DOHH2 (cell line): ENCODE measurements at regions not wholly inside any gene's neighbourhood (a gene's known extent, or its start where the extent isn't known, plus 50 kb on each side); places are given as distances from the start of the nearest gene placed in this dataset.
"Not testable (repeated sequence)": the region's sequence is repeated elsewhere in the genome, so short reads cannot be mapped to it uniquely, and the experiment has no call there.

ENCODE experiments used
- EZH2phosphoT487 ChIP-seq: fragments of 200-600 bp; sonication (generic); IDR thresholded peaks from 2 replicates; pipeline ENCODE4 v1.6.1; 2017; ENCODE audit warnings: borderline replicate concordance, mild to moderate bottlenecking, antibody characterized with exemption, low read length, moderate library complexity, mixed read lengths
- TF ChIP-seq, protein P1 (sequence below): fragments of 200-600 bp; sonication (generic); IDR thresholded peaks from one replicate; pipeline ENCODE4 v1.5.1; 2014; ENCODE audit warnings: antibody characterized with exemption, mild to moderate bottlenecking, low read depth, low read length; ENCODE audit not compliant: poor library complexity, severe bottlenecking

DNA sequence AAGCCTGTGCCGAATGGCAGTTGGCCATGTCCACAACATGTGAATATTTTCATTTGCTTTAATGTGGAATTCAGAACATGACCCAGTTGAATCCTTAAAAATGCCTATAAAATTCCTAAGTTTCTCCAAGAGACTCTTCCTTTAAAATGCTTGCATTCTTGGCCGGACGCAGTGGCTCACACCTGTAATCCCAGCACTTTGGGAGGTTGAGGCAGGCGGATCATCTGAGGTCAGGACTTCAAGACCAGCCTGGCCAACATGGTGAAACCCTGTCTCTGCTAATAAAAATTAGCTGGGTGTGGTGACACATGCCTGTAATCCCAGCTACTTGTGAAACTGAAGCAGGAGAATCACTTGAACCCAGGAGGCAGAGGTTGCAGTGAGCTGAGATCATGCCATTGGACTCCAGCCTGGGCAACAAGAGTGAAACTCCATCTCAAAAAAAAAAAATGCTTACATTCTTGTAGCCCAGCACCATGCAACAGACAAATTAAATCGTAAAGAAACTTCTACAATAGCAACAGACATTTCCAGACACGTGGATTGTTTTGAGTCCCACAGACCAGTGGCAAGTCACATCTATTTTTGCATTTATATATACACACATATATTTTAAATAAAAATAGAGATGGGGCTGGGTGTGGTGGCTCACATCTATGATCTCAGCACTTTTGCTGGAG is 274.4 kb downstream of the GOLGA6L6 start:
- TF ChIP-seq, protein P1, sequence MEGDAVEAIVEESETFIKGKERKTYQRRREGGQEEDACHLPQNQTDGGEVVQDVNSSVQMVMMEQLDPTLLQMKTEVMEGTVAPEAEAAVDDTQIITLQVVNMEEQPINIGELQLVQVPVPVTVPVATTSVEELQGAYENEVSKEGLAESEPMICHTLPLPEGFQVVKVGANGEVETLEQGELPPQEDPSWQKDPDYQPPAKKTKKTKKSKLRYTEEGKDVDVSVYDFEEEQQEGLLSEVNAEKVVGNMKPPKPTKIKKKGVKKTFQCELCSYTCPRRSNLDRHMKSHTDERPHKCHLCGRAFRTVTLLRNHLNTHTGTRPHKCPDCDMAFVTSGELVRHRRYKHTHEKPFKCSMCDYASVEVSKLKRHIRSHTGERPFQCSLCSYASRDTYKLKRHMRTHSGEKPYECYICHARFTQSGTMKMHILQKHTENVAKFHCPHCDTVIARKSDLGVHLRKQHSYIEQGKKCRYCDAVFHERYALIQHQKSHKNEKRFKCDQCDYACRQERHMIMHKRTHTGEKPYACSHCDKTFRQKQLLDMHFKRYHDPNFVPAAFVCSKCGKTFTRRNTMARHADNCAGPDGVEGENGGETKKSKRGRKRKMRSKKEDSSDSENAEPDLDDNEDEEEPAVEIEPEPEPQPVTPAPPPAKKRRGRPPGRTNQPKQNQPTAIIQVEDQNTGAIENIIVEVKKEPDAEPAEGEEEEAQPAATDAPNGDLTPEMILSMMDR: not testable (repeated sequence)
- TF ChIP-seq EZH2phosphoT487: not testable (repeated sequence)
